Sigmoid colon (tissue), 6 donors: ENCODE measurements at regions not wholly inside any gene's neighbourhood (a gene's known extent, or its start where the extent isn't known, plus 50 kb on each side); places are given as distances from the start of the nearest gene placed in this dataset.

Source experiments
- DNase-seq: peaks from one replicate; pipeline ENCODE4 v3.0.0-alpha.2; 2019
- H3K27ac ChIP-seq, 4 donors: fragments of 200-600 bp; sonication (generic); one replicate each; pipeline ENCODE4 v1.5.1; 2016 to 2019; ENCODE audit warnings: mild to moderate bottlenecking in 1 of 4
- H3K27me3 ChIP-seq, 3 donors: fragments of 200-600 bp; sonication (generic); one replicate each; pipeline ENCODE4 v1.5.1; 2019; ENCODE audit warnings: mild to moderate bottlenecking in 1 of 3
- H3K36me3 ChIP-seq, 4 donors: fragments of 200-600 bp; sonication (generic); one replicate each; pipeline ENCODE4 v1.5.1; 2016 to 2019
- H3K4me1 ChIP-seq, 4 donors: fragments of 200-600 bp; sonication (generic); one replicate each; pipeline ENCODE4 v1.5.1; 2017 to 2019
- H3K4me3 ChIP-seq, 4 donors: fragments of 200-600 bp; sonication (generic); one replicate each; pipeline ENCODE4 v1.5.1; 2017 to 2019; ENCODE audit warnings: mild to moderate bottlenecking in 2 of 4, moderate library complexity in 1 of 4
- H3K9me3 ChIP-seq, 4 donors: fragments of 200-600 bp in 3 of 4; sonication (generic) in 3 of 4; one replicate each; pipeline versions ENCODE4 v1.5.1 to v1.6.1; 2013 to 2019
- EP300 ChIP-seq, 4 donors: sonication (generic); formaldehyde crosslinking; IDR thresholded peaks; one replicate each; pipeline ENCODE4 v1.6.1; 2017; ENCODE audit warnings: antibody characterized with exemption in 4 of 4
- POLR2A ChIP-seq, 2 donors: fragments of 450-650 bp; IDR thresholded peaks; one replicate each; pipeline ENCODE4 v1.6.1; 2016; ENCODE audit warnings: antibody characterized with exemption in 2 of 2, mild to moderate bottlenecking in 2 of 2, moderate library complexity in 2 of 2
- POLR2AphosphoS5 ChIP-seq, 4 donors: sonication (generic); formaldehyde crosslinking; IDR thresholded peaks; one replicate each; pipeline ENCODE4 v1.6.1; 2017; ENCODE audit warnings: antibody characterized with exemption in 4 of 4
- WGBS, 2 donors: extraction: QIAGEN DNeasy Blood & Tissue Kit; methylation state at CpG; one replicate each; pipeline ENCODE4 v1.1.7; 2013; 5-methylcytosine and 5-hydroxymethylcytosine counted together
- intact Hi-C: fragments of 100-400 bp; cut with DNase I; formaldehyde crosslinking; loops from one replicate; pipeline ENCODE4 v1.15.1; 2023
- TF ChIP-seq, protein P1 (sequence below), 4 experiments: fragments of 450-650 bp in 3 of 4; fragments of 200-600 bp in 1 of 4; IDR thresholded peaks; one replicate each; pipeline ENCODE4 v1.5.1; 2016 to 2019; ENCODE audit warnings: antibody characterized with exemption in 4 of 4, mild to moderate bottlenecking in 3 of 4, moderate library complexity in 2 of 4
- donor health status: healthy with polysubstance abuse.
- donor health status: healthy.

DNA sequence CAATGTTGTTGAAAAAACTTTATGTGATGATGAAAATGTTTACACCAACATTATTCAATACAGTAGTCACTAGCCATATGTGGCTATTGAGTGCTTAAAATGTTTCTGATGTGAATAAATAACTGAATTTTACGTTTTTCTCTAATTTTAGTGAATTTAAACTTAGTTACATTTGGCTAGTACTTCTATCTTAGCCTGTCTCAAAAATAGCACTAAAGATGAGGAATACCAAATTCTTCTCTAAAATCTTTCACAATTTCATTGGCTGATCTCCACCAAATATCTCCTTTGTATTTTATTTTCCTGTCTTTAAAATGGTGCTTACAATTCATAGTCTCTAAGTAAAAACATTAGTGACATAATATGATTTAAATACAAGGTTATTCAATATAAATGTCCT lies 83.7 kb upstream of the RND3 start:
- no peaks in the 10 kb centered on the region for H3K36me3 ChIP-seq
- 33 to 52% methylated on average over 1 of the region's 1 CpG for WGBS, 2 donors
- TF ChIP-seq POLR2AphosphoS5 (IDR thresholded peaks at IDR 0.05) = no peak
- no peak for TF ChIP-seq EP300 (IDR thresholded peaks at IDR 0.05)
- no peak for TF ChIP-seq POLR2A (IDR thresholded peaks at IDR 0.05)
- TF ChIP-seq, protein P1, sequence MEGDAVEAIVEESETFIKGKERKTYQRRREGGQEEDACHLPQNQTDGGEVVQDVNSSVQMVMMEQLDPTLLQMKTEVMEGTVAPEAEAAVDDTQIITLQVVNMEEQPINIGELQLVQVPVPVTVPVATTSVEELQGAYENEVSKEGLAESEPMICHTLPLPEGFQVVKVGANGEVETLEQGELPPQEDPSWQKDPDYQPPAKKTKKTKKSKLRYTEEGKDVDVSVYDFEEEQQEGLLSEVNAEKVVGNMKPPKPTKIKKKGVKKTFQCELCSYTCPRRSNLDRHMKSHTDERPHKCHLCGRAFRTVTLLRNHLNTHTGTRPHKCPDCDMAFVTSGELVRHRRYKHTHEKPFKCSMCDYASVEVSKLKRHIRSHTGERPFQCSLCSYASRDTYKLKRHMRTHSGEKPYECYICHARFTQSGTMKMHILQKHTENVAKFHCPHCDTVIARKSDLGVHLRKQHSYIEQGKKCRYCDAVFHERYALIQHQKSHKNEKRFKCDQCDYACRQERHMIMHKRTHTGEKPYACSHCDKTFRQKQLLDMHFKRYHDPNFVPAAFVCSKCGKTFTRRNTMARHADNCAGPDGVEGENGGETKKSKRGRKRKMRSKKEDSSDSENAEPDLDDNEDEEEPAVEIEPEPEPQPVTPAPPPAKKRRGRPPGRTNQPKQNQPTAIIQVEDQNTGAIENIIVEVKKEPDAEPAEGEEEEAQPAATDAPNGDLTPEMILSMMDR (IDR thresholded peaks at IDR 0.05) = no peak
- H3K27ac ChIP-seq = no peak overlapping the region
- intact Hi-C loops = no loop called here
- no peak overlapping the region for H3K4me3 ChIP-seq
- no peak for DNase-seq
- H3K27me3 ChIP-seq = no peaks in the 10 kb centered on the region
- peaks cover 0 to 6% (median 0%) of the 10 kb centered on the region in 4 donors for H3K4me1 ChIP-seq
- no peaks in the 10 kb centered on the region for H3K9me3 ChIP-seq

DNA sequence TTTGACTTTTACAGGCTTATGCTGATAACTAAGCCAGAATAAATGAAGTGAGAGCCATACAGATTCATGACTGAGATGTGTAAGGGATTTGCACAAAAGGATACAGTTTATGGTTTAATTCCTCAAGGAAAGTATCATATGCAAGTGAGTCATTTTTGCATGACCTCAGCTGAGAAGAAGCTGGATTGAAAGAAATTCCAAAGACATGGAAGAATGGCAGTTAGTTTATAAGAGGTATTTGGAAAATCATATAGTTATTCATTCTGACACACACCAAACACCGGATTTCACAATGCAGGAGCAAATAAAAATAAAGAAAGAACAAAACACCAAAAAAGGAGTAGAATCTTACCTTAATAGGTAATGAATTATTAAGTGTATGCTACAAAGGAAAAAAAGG lies 83.2 kb upstream of the RND3 start:
- no peak overlapping the region for H3K4me3 ChIP-seq
- WGBS, 2 donors = 70 to 85% methylated on average over 1 of the region's 1 CpG
- peaks cover 0 to 6% (median 0%) of the 10 kb centered on the region in 4 donors for H3K4me1 ChIP-seq
- no peaks in the 10 kb centered on the region for H3K27me3 ChIP-seq
- no peak for DNase-seq
- TF ChIP-seq EP300 (IDR thresholded peaks at IDR 0.05) (no peak), POLR2AphosphoS5 (IDR thresholded peaks at IDR 0.05) (no peak), POLR2A (IDR thresholded peaks at IDR 0.05) (no peak)
- TF ChIP-seq, protein P1 (IDR thresholded peaks at IDR 0.05) = no peak
- no peak overlapping the region for H3K27ac ChIP-seq
- no peaks in the 10 kb centered on the region for H3K36me3 ChIP-seq
- intact Hi-C loops = no loop called here
- no peaks in the 10 kb centered on the region for H3K9me3 ChIP-seq

DNA sequence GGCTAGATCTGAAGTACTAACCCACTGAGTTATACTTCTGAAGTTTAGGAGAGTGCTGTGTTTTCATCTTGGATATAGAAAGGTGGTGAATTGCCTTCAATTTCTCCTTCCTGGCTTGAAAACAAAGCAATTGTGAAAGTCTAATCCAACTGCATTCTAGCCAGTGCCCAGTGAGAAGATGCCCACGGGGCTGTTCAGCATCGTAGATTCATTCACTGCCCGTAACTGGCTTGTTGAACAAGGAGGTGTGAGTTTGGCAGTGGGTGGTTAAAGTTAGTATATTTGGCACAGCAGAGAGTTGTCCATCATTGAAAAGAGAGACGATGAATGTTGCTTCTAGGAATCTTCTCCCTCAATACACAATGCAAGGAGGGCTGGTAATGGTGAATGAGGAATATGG lies 82.3 kb upstream of the RND3 start:
- no peak overlapping the region for H3K4me3 ChIP-seq
- intact Hi-C loops = no loop called here
- H3K36me3 ChIP-seq = no peaks in the 10 kb centered on the region
- TF ChIP-seq EP300 (IDR thresholded peaks at IDR 0.05) (no peak), POLR2AphosphoS5 (IDR thresholded peaks at IDR 0.05) (no peak), POLR2A (IDR thresholded peaks at IDR 0.05) (no peak)
- TF ChIP-seq, protein P1 (IDR thresholded peaks at IDR 0.05) = no peak
- no peak overlapping the region for H3K27ac ChIP-seq
- 90 to 92% methylated on average over 4 of the region's 4 CpGs for WGBS, 2 donors
- H3K9me3 ChIP-seq = no peaks in the 10 kb centered on the region
- H3K4me1 ChIP-seq = peaks cover 0 to 6% (median 0%) of the 10 kb centered on the region in 4 donors
- H3K27me3 ChIP-seq = no peaks in the 10 kb centered on the region
- no peak for DNase-seq

DNA sequence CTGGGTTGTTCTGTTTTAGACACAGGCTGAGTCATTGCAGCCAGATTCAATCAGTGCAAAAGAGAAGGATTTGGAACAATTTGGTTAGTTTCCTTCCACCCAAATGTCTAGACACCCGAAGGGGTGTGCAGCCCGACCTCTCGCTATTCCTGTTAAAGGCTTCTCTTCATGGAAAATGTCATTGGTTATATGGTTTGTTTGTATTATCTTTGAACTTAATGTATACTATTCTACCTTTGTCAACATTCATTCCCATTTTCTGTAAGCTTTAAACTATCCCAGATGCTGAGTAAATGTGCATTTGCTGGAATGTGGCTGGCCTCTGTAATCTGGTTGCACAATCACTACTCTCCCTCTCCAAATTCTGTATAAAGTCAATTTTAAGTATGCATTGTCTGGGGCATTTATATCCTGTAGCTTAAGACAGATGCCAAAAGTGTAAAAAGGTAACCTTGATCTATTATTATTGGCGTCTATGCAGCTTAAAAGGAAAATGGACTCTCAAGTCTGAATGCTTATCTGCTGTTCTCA lies 80.4 kb upstream of the RND3 start:
- Histone ChIP-seq H3K36me3 (no peaks in the 10 kb centered on the region), H3K27ac (no peak overlapping the region), H3K4me3 (no peak overlapping the region), H3K27me3 (no peaks in the 10 kb centered on the region), H3K9me3 (no peaks in the 10 kb centered on the region), H3K4me1 (peaks cover 0 to 6% (median 0%) of the 10 kb centered on the region in 4 donors)
- DNase-seq = no peak
- 70 to 76% methylated on average over 4 of the region's 4 CpGs for WGBS, 2 donors
- TF ChIP-seq EP300 (IDR thresholded peaks at IDR 0.05) = no peak
- TF ChIP-seq POLR2A (IDR thresholded peaks at IDR 0.05) = no peak
- no peak for TF ChIP-seq POLR2AphosphoS5 (IDR thresholded peaks at IDR 0.05)
- TF ChIP-seq, protein P1 (IDR thresholded peaks at IDR 0.05) = no peak
- intact Hi-C loops = no loop called here

DNA sequence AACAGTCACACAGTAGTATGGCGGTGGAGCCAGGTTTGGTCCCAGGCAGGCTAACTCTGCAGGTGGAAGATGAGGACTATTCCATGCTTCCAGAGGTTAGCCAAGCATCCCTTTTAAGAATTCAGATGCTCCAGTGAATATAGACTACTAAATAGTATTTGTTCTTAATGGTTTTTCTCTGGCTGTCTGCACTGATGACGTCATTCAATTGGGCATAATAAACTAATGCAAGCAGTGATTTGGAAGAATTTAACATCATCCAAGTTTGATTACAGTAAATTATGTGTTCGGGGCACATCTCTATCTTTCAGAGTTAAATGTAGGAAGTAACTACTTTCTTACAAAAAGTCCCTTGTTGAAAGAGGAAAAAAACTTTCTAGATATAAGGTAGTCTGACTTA lies 78.8 kb upstream of the RND3 start:
- peaks cover 0 to 6% (median 0%) of the 10 kb centered on the region in 4 donors for H3K4me1 ChIP-seq
- no peaks in the 10 kb centered on the region for H3K36me3 ChIP-seq
- 48 to 81% methylated on average over 3 of the region's 3 CpGs for whole genome bisulfite sequencing, 2 donors
- H3K9me3 ChIP-seq = no peaks in the 10 kb centered on the region
- H3K27me3 ChIP-seq = no peaks in the 10 kb centered on the region
- intact Hi-C loops = no loop called here
- no peak for DNase-seq
- TF ChIP-seq POLR2AphosphoS5 (IDR thresholded peaks at IDR 0.05) (no peak), POLR2A (IDR thresholded peaks at IDR 0.05) (no peak), EP300 (IDR thresholded peaks at IDR 0.05) (no peak)
- TF ChIP-seq, protein P1 (IDR thresholded peaks at IDR 0.05) = no peak
- no peak overlapping the region for H3K4me3 ChIP-seq
- H3K27ac ChIP-seq = no peak overlapping the region
